WTC11 (cell line): ENCODE measurements at regions not wholly inside any gene's neighbourhood (a gene's known extent, or its start where the extent isn't known, plus 50 kb on each side); places are given as distances from the start of the nearest gene placed in this dataset.

Source experiments
- ATAC-seq: fragments of 200-7000 bp; cut with Tn5 transposase; 2 replicates; pipeline ENCODE4 v1.10.0; 2021; ENCODE audit warnings: mild to moderate bottlenecking, moderate library complexity
- CTCF ChIA-PET: fragments of 300-600 bp; sonication (Branson Sonifier 250); formaldehyde crosslinking; loops from one replicate; lab custom pipeline; 2021; ENCODE audit warnings: antibody characterized with exemption; lab: Charles Lee
- POLR2A ChIA-PET: fragments of 350-600 bp; sonication (Branson Sonifier 250); formaldehyde crosslinking; loops from one replicate; lab custom pipeline; 2021; ENCODE audit warnings: antibody characterized with exemption; lab: Charles Lee
- DNase-seq: peaks from one replicate; pipeline ENCODE4 v3.0.0; 2021; ENCODE audit warnings: low spot score
- H3K27ac Mint-ChIP-seq: 2 replicates; pipeline ENCODE4 v1.8.0; 2021; ENCODE audit warnings: mixed read lengths
- H3K27me3 Mint-ChIP-seq: 2 replicates; pipeline ENCODE4 v1.8.0; 2021; ENCODE audit warnings: low read depth, mild to moderate bottlenecking, moderate library complexity, mixed read lengths
- H3K36me3 Mint-ChIP-seq: 2 replicates; pipeline ENCODE4 v1.8.0; 2021; ENCODE audit warnings: mixed read lengths
- H3K4me1 Mint-ChIP-seq: 2 replicates; pipeline ENCODE4 v1.8.0; 2022; ENCODE audit warnings: mixed read lengths
- H3K4me3 Mint-ChIP-seq: 2 replicates; pipeline ENCODE4 v1.8.0; 2021; ENCODE audit warnings: mild to moderate bottlenecking, moderate library complexity, mixed read lengths
- H3K9me3 Mint-ChIP-seq: 2 replicates; pipeline ENCODE4 v1.8.0; 2021; ENCODE audit warnings: mixed read lengths
- EMX1 ChIP-seq: fragments of 250-450 bp; sonication (Bioruptor Pico); IDR thresholded peaks from 2 replicates; pipeline ENCODE4 v1.8.0; 2021; ENCODE audit warnings: mild to moderate bottlenecking
- ETV6 ChIP-seq: sonication (generic); formaldehyde crosslinking; IDR thresholded peaks from 2 replicates; pipeline ENCODE4 v1.8.1; 2022; ENCODE audit warnings: mild to moderate bottlenecking, missing genetic modification reagents
- FOXK1 ChIP-seq: sonication (generic); formaldehyde crosslinking; IDR thresholded peaks from 2 replicates; pipeline ENCODE4 v1.8.0; 2022; ENCODE audit warnings: mild to moderate bottlenecking, moderate library complexity, missing genetic modification reagents
- GRHL2 ChIP-seq: fragments of 250-450 bp; sonication (Bioruptor Pico); IDR thresholded peaks from 2 replicates; pipeline ENCODE4 v1.8.0; 2022; ENCODE audit warnings: mild to moderate bottlenecking, moderate library complexity; ENCODE audit not compliant: insufficient replicate concordance, severe bottlenecking
- HMGA2 ChIP-seq: fragments of 250-450 bp; sonication (Bioruptor Pico); IDR thresholded peaks from 2 replicates; pipeline ENCODE4 v1.4.0; 2021; ENCODE audit warnings: mild to moderate bottlenecking, moderate library complexity
- IRF2 ChIP-seq: sonication (generic); formaldehyde crosslinking; IDR thresholded peaks from 2 replicates; pipeline ENCODE4 v1.8.0; 2022; ENCODE audit warnings: low read depth, missing genetic modification reagents, borderline replicate concordance
- NFE2L1 ChIP-seq: sonication (generic); formaldehyde crosslinking; IDR thresholded peaks from 2 replicates; pipeline ENCODE4 v1.8.1; 2023; ENCODE audit warnings: missing genetic modification reagents
- RELA ChIP-seq: sonication (generic); formaldehyde crosslinking; IDR thresholded peaks from 2 replicates; pipeline ENCODE4 v1.8.1; 2022; ENCODE audit warnings: missing genetic modification reagents, mild to moderate bottlenecking, borderline replicate concordance
- SMAD4 ChIP-seq: sonication (generic); formaldehyde crosslinking; IDR thresholded peaks from 2 replicates; pipeline ENCODE4 v1.8.0; 2022; ENCODE audit warnings: mild to moderate bottlenecking, missing genetic modification reagents
- TCF7 ChIP-seq: sonication (generic); formaldehyde crosslinking; IDR thresholded peaks from 2 replicates; pipeline ENCODE4 v1.8.0; 2022; ENCODE audit warnings: mild to moderate bottlenecking, low read depth, missing genetic modification reagents, moderate library complexity
- ZBTB21 ChIP-seq: sonication (generic); formaldehyde crosslinking; IDR thresholded peaks from 2 replicates; pipeline ENCODE4 v1.8.1; 2023; ENCODE audit warnings: mild to moderate bottlenecking, missing genetic modification reagents, borderline replicate concordance
- ZNF232 ChIP-seq: sonication (generic); formaldehyde crosslinking; IDR thresholded peaks from 2 replicates; pipeline ENCODE4 v1.8.0; 2022; ENCODE audit warnings: mild to moderate bottlenecking, missing genetic modification reagents
- ZNF416 ChIP-seq: fragments of 250-450 bp; sonication (Bioruptor Pico); IDR thresholded peaks from 2 replicates; pipeline ENCODE4 v1.9.0; 2021; ENCODE audit warnings: mild to moderate bottlenecking, inconsistent platforms
- ZNF671 ChIP-seq: fragments of 250-450 bp; sonication (Bioruptor Pico); IDR thresholded peaks from 2 replicates; pipeline ENCODE4 v1.8.0; 2021; ENCODE audit warnings: mild to moderate bottlenecking
- TF ChIP-seq, protein P1 (sequence below): sonication (generic); formaldehyde crosslinking; IDR thresholded peaks from 2 replicates; pipeline ENCODE4 v1.8.0; 2022; ENCODE audit warnings: mild to moderate bottlenecking, missing genetic modification reagents
- TF ChIP-seq, protein P2 (sequence below): sonication (generic); formaldehyde crosslinking; conservative IDR thresholded peaks from 2 replicates; pipeline ENCODE4 v1.8.1; 2023; ENCODE audit warnings: mild to moderate bottlenecking, low read depth, missing genetic modification reagents, moderate library complexity
- TF ChIP-seq, protein P3 (sequence below): sonication (generic); formaldehyde crosslinking; IDR thresholded peaks from 2 replicates; pipeline ENCODE4 v1.8.1; 2023; ENCODE audit warnings: mild to moderate bottlenecking, missing genetic modification reagents, moderate library complexity
- TF ChIP-seq, protein P4 (sequence below): fragments of 250-450 bp; sonication (Bioruptor Pico); IDR thresholded peaks from 2 replicates; pipeline ENCODE4 v1.9.0; 2021; ENCODE audit warnings: mild to moderate bottlenecking, borderline replicate concordance
- TF ChIP-seq, protein P5 (sequence below): sonication (generic); formaldehyde crosslinking; IDR thresholded peaks from 2 replicates; pipeline ENCODE4 v1.8.1; 2023; ENCODE audit warnings: mild to moderate bottlenecking, moderate library complexity, missing genetic modification reagents

DNA sequence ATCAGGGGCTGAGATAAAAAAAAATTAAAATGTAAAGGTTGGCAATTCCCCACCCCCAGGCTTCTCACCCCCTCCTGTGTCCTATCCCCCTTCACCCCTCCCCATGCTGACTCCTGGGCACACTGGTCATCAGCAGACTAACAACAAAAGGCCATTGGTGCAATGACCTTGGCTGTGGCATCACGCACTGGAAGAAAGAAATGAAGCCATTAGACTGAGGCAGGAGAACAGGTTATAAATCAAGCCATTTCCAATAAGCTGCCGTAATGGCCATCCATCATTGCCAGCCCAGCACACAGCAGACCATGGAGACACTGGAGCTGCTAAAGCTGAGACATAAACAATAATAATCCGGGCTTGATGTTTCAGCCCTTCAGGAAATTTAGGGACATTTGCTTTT, 342.4 kb upstream of the ETAA1 start:
- POLR2A ChIA-PET, result no interaction called here
- CTCF ChIA-PET, result no interaction called here
- ATAC-seq (no peak), DNase-seq (no peak)
- TF ChIP-seq ZBTB21 (CRISPR knock-in tag) (no peak), ETV6 (CRISPR knock-in tag) (no peak), ZNF416 (CRISPR knock-in tag) (no peak), RELA (no peak)
- TF ChIP-seq, protein P1, sequence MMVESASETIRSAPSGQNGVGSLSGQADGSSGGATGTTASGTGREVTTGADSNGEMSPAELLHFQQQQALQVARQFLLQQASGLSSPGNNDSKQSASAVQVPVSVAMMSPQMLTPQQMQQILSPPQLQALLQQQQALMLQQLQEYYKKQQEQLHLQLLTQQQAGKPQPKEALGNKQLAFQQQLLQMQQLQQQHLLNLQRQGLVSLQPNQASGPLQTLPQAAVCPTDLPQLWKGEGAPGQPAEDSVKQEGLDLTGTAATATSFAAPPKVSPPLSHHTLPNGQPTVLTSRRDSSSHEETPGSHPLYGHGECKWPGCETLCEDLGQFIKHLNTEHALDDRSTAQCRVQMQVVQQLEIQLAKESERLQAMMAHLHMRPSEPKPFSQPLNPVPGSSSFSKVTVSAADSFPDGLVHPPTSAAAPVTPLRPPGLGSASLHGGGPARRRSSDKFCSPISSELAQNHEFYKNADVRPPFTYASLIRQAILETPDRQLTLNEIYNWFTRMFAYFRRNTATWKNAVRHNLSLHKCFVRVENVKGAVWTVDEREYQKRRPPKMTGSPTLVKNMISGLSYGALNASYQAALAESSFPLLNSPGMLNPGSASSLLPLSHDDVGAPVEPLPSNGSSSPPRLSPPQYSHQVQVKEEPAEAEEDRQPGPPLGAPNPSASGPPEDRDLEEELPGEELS (CRISPR knock-in tag), result no peak
- TF ChIP-seq, protein P2, sequence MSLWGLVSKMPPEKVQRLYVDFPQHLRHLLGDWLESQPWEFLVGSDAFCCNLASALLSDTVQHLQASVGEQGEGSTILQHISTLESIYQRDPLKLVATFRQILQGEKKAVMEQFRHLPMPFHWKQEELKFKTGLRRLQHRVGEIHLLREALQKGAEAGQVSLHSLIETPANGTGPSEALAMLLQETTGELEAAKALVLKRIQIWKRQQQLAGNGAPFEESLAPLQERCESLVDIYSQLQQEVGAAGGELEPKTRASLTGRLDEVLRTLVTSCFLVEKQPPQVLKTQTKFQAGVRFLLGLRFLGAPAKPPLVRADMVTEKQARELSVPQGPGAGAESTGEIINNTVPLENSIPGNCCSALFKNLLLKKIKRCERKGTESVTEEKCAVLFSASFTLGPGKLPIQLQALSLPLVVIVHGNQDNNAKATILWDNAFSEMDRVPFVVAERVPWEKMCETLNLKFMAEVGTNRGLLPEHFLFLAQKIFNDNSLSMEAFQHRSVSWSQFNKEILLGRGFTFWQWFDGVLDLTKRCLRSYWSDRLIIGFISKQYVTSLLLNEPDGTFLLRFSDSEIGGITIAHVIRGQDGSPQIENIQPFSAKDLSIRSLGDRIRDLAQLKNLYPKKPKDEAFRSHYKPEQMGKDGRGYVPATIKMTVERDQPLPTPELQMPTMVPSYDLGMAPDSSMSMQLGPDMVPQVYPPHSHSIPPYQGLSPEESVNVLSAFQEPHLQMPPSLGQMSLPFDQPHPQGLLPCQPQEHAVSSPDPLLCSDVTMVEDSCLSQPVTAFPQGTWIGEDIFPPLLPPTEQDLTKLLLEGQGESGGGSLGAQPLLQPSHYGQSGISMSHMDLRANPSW (CRISPR knock-in tag), result no peak
- Mint-ChIP-seq H3K27ac (no peak overlapping the region), H3K9me3 (peaks cover 9% of the 10 kb centered on the region), H3K4me1 (no peaks in the 10 kb centered on the region), H3K36me3 (no peaks in the 10 kb centered on the region), H3K27me3 (no peaks in the 10 kb centered on the region), H3K4me3 (no peak overlapping the region)

DNA sequence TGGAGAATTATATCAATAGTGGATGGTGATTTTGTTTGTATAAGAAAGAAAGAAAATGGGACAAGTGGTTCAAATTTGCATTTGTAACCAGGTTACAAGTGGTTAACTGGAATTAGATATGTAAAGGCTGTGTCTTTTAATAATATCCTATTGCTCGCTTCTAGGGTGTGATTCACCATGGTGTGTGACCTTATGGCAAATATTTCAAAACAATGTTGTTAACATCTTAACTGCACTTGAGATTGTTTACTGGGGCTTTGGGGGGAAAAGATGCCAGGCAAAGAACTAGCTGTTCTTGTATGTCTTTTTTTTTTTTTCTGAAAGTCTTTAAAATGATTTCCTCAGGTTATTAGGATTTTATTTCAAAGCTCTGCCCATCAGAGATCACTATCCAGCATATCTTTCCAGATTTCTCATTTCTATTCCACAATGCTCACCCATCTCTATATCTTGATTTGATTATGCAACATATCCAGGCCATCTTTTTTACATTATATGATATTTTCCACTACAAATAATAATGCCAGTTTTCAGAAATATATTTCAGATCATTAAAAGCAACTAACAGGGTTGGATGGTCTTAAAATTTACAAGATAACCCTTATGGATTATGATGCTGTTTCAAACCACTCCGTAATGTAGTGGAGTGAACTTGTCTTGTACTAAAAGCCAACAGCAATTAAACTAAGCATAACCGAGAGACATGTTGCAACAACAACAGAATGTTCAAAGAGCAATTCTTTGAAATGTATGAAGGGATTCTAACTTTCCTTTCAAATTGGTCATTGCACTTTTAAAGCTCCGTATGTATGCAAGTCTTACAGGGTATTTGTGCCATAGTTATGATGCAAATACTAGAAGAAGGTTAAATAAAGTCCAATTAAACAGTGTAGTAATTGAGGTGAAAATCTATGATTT, 341.5 kb upstream of the ETAA1 start:
- ChIA-PET POLR2A (no interaction called here), CTCF (no interaction called here)
- H3K4me3 Mint-ChIP-seq, result no peak overlapping the region
- TF ChIP-seq NFE2L1 (CRISPR knock-in tag) (no peak), IRF2 (CRISPR knock-in tag) (no peak), EMX1 (no peak), TCF7 (no peak), GRHL2 (no peak), ZNF232 (CRISPR knock-in tag) (no peak), FOXK1 (CRISPR knock-in tag) (no peak), HMGA2 (CRISPR knock-in tag) (no peak), ZNF671 (CRISPR knock-in tag) (no peak), SMAD4 (CRISPR knock-in tag) (no peak)
- TF ChIP-seq, protein P3, sequence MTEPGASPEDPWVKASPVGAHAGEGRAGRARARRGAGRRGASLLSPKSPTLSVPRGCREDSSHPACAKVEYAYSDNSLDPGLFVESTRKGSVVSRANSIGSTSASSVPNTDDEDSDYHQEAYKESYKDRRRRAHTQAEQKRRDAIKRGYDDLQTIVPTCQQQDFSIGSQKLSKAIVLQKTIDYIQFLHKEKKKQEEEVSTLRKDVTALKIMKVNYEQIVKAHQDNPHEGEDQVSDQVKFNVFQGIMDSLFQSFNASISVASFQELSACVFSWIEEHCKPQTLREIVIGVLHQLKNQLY (CRISPR knock-in tag), result no peak
- TF ChIP-seq, protein P4, sequence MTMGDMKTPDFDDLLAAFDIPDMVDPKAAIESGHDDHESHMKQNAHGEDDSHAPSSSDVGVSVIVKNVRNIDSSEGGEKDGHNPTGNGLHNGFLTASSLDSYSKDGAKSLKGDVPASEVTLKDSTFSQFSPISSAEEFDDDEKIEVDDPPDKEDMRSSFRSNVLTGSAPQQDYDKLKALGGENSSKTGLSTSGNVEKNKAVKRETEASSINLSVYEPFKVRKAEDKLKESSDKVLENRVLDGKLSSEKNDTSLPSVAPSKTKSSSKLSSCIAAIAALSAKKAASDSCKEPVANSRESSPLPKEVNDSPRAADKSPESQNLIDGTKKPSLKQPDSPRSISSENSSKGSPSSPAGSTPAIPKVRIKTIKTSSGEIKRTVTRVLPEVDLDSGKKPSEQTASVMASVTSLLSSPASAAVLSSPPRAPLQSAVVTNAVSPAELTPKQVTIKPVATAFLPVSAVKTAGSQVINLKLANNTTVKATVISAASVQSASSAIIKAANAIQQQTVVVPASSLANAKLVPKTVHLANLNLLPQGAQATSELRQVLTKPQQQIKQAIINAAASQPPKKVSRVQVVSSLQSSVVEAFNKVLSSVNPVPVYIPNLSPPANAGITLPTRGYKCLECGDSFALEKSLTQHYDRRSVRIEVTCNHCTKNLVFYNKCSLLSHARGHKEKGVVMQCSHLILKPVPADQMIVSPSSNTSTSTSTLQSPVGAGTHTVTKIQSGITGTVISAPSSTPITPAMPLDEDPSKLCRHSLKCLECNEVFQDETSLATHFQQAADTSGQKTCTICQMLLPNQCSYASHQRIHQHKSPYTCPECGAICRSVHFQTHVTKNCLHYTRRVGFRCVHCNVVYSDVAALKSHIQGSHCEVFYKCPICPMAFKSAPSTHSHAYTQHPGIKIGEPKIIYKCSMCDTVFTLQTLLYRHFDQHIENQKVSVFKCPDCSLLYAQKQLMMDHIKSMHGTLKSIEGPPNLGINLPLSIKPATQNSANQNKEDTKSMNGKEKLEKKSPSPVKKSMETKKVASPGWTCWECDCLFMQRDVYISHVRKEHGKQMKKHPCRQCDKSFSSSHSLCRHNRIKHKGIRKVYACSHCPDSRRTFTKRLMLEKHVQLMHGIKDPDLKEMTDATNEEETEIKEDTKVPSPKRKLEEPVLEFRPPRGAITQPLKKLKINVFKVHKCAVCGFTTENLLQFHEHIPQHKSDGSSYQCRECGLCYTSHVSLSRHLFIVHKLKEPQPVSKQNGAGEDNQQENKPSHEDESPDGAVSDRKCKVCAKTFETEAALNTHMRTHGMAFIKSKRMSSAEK, result no peak
- TF ChIP-seq, protein P5, sequence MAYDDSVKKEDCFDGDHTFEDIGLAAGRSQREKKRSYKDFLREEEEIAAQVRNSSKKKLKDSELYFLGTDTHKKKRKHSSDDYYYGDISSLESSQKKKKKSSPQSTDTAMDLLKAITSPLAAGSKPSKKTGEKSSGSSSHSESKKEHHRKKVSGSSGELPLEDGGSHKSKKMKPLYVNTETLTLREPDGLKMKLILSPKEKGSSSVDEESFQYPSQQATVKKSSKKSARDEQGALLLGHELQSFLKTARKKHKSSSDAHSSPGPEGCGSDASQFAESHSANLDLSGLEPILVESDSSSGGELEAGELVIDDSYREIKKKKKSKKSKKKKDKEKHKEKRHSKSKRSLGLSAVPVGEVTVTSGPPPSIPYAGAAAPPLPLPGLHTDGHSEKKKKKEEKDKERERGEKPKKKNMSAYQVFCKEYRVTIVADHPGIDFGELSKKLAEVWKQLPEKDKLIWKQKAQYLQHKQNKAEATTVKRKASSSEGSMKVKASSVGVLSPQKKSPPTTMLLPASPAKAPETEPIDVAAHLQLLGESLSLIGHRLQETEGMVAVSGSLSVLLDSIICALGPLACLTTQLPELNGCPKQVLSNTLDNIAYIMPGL, result no peak
- ATAC-seq, result no peak
- no peak overlapping the region for H3K27ac Mint-ChIP-seq
- H3K27me3 Mint-ChIP-seq, result no peaks in the 10 kb centered on the region
- H3K36me3 Mint-ChIP-seq, result no peaks in the 10 kb centered on the region
- peaks cover 14% of the 10 kb centered on the region for H3K9me3 Mint-ChIP-seq
- H3K4me1 Mint-ChIP-seq, result no peaks in the 10 kb centered on the region
- DNase-seq, result no peak
